GM18519 (cell line): ENCODE measurements at regions not wholly inside any gene's neighbourhood (a gene's known extent, or its start where the extent isn't known, plus 50 kb on each side); places are given as distances from the start of the nearest gene placed in this dataset.
A peak's percentile ranks its signal among the peaks of the same experiment; 100 is the strongest.

ENCODE experiments used
- ATAC-seq: cut with Tn5 transposase; IDR thresholded peaks from one replicate; pipeline ENCODE4 v1.9.1; 2021; ENCODE audit warnings: mild to moderate bottlenecking, moderate library complexity; ENCODE audit not compliant: unreplicated experiment, low FRiP score

DNA sequence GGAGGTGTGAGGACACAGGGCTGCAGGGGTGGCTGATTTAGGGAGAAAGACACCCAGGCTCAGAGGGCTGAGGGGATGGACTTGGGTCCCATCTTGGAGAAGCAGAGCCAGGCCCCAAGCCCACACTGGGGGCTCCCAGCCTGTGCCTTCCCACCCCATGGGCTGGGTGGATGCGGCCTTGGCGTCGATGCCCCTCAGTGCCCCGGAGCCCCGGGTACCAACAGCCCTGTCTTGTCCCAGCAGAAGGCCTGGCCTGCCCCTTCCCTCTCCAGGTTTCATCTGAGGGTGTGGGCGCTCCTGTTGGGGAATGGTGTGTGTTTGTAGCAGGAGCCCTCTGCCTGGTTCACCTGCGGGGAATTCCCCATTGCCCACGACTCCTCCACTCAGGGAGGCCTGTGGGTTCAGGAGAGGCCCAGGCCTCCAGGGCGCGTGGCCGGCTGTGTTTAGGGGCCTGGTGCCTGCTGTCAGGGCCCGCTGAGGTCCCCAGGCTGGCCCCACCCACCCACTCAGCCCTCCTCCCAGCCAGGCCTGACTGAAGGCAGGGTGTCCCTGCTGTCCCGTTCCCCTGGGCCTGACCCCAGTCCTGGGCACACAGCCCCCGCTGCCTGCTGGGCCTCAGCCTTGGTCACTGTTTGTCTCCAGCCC lies 51.1 kb upstream of the BEGAIN start:
- no peak for ATAC-seq

DNA sequence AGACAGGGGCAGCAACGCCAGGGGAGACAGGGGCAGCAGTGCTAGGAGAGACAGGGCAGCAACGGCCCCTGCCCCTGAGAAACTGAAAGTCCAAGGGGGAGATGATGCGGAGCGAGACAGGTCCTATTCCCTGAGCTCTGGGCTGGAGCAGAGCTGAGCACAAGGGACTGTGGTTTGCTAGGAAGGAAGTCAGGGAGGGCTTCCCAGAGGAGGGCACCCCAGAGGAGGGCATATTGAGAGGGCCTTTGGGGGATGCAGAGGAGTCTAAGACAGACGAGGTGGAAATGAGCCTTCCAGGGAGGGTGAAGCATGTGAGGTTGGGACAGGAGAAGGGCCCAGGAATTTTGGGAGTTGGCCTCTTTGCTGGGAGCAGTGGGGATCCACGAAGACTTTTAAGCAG lies 52.1 kb upstream of the BEGAIN start:
- no peak for ATAC-seq

DNA sequence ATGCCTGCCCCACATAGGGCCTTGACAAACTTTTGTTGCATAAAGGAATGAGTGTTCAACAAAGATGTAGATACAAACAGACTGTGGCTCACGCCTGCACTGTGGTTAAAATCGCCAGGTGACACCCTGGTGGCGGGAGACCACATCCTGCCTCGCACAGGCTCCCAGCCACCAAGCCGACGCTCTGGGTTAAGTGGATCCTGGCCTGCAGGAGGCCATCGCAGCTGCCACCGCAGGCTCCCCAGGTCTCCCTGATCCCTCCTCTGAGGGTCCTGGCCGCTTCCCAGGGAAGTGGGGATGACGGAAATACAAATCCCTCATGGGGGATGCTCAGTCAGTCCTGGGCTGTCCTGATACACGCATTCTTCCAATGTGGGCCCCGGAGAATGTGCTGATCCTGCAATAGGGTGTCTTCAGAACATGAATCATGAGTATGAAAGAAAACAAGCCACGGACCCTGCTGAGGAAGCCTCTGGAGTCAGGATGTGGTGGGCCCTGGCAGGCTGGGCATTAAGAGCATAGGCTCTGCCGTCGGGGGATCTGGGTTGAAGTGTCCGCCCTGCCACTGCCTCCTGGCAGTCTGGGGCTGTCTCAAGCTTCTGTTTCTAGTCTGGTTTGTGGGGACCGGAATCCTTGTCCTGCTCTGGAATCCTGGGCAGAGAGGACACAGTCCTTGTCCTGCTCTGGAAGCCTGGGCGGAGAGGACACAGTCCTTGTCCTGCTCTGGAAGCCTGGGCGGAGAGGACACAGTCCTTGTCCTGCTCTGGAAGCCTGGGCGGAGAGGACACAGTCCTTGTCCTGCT lies 53.5 kb upstream of the BEGAIN start:
- peak; percentile 92 for ATAC-seq

DNA sequence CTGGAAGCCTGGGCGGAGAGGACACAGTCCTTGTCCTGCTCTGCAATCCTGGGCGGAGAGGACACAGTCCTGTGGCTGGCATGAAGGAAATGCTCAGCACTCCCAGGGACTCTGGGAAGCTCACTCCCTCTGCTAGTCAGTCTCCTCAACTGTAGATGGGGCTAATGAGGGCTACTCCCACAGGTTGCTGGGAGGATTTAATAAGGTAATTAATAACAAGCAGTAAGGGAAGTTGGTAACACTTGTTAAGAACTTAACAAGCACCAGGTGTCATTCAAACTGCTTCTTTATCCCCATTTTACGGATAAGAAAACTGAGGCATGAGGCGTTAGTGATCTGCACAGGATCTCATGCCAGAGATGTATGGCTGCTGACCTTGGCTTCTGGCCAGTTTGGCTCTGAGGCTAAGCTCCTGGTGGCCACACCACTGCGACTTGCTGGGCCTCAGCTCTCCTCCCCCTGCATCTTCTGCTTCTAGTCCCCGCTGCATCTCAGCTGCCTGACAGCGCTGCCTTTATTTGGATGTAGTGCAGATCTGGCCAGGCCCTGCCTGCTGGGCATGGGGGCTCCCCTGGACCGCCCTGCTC lies 54.1 kb upstream of the BEGAIN start:
- no peak for ATAC-seq

GRCh38 chr14:100643426-100643825 lies 56.2 kb upstream of the BEGAIN start:
- ATAC-seq: no peak

GRCh38 chr14:100644383-100644782 lies 57.2 kb upstream of the BEGAIN start:
- ATAC-seq: no peak

- no peak for ATAC-seq
Measured at GRCh38 chr14:100644784-100645183, 57.6 kb upstream of the BEGAIN start.

DNA sequence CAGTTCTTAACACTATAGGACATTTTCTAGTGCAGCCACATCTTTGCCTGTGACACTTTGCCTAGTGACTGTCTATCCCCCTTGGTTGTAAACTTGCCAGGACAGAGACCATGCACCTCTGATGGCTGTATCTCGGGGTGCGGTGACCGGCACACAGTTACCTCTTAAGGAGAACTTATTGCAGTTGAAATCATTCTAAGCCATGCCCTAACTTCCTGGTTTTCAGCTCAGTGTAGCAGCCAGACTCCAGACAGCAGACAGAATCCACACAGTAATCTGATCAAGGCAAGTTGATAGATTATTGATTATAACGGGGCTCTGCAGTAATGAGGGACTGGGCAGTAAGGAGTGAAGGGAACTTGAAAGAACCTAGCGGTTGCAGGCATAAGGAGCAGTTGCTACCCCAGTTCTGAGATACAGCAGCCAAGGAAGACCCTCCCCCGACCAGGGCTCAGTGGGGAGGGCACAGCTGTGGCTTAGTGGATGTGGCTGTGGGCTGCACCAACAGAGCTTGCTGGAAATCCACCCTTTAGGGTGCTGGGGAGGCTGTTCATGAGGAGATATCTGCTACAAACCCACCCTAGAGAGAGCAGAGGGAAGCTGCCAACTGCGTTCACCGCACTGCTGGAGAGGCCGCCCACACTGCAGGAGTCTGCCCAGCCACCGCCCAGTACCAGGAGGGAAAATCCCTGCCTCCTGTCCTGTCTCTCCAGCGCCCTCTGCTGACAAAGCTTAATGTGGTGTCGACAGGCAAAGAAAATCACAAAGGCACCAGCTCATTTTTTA lies 58.2 kb upstream of the BEGAIN start:
- ATAC-seq: no peak

- ATAC-seq: no peak
Measured at GRCh38 chr14:100645982-100646314, 58.7 kb upstream of the BEGAIN start.

- no peak for ATAC-seq
Measured at GRCh38 chr14:100648474-100649172, 61.4 kb upstream of the BEGAIN start.

DNA sequence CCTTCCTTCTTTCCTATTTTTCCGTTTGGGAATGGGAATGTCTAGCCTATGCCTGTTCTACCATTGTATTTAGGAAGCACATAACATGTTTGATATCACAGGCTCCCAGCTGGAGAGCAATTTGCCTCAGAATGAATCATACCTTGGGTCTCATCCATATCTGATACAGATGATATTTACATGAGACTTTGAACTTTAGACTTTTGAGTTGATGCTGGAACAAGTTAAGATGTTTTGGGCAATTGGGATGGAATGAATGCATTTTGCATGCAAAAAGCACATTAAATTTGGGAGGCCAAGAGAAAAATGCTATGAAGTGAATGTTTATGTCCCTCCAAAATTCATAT lies 61.9 kb upstream of the BEGAIN start:
- ATAC-seq: no peak

- ATAC-seq: no peak
Measured at GRCh38 chr14:100651999-100652508, 64.8 kb upstream of the BEGAIN start.

DNA sequence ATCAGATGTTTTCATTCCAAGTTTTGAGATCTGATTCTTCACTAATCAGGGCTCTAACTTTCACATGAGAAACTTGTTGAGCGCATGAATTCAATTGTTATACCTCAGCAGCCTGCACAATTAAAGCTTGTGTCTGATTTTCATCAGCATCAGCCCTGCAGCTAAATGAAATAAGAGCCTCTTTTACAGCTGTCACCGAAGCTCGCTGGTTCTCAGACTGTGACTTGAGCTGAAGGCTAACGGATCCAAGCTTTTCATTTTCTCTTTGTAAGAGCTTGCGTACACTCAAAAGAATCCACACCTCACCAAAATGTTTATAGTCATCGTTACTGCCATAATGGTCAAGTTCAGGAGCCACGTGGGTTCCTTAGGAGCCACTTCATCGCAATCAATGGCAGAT lies 65.5 kb upstream of the BEGAIN start:
- ATAC-seq: no peak

GRCh38 chr14:100653409-100653808 lies 66.2 kb upstream of the BEGAIN start:
- ATAC-seq: no peak

- ATAC-seq: no peak
Measured at GRCh38 chr14:100654025-100654813, 67.0 kb upstream of the BEGAIN start.

DNA sequence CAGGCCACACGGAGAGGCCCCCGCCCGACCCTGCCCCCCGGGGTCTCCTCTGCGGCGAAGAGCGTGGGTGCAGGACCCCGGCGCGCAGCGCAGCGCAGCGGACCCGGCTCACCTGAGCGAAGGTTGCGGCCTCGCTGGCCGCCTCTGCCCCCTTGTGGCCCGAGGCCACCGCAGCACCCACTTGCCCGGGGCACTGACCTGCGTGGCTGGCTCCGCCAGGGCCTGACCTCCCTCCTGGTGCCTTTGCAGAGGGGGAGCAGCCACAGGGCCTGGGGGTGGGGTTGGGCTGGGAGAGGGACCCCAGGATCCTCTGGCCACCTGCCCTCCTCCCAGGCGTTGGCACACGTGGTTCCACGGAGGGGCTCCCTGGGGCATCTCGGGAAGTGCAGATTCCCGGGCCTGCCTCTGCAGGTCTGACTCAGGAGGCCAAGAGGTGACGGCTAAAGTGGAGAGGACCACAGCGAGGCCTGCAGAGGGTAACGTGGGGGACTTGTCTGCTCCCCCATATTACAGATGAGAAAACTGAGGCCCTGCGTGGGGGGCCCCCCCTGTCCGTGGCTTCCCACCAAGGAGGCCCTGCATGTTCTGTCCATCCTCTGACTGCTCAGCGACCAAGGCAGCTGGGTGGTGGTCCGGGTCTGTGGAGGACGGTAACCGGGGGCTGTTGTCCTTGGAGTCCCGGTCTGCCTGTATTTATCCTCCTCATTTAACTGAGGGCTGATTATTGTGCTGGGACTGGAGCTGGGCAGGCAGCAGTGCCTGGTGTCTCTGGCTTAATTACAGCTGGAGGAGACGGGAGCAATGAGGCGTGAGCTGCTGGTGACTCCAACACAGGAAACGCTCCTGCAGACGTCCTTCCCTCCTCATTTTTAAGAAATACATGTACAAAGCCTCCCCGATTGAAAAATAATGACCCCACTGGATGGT lies 67.9 kb upstream of the BEGAIN start:
- ATAC-seq: no peak

- no peak for ATAC-seq
Measured at GRCh38 chr14:100655741-100656085, 68.5 kb upstream of the BEGAIN start.

DNA sequence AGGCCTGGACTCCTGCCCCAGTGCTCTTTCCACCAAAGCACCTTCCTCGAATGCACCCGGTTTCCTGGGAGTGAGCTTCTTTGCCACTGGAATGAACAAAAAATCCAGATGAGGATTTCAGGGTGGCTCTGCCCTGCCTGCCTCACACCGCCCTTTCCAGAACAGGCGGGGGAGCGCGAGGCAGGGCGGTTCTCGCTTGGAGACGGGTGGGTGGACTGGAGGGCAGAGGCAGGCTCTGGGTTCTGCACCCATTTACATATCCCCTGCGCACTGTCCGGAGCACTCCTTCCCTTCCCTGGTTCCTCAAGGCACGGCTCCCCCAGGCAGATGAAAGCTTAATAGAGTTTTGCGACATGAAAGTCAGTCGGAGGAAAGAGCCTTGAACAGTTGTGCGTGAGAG lies 69.7 kb upstream of the DLK1 start:
- no peak for ATAC-seq

- no peak for ATAC-seq
Measured at GRCh38 chr14:100657780-100658179, 68.9 kb upstream of the DLK1 start.
